LNCaP clone FGC (cell line): ENCODE measurements at regions not wholly inside any gene's neighbourhood (a gene's known extent, or its start where the extent isn't known, plus 50 kb on each side); places are given as distances from the start of the nearest gene placed in this dataset.

Source experiments
- DNase-seq: peaks from one replicate; pipeline ENCODE4 v3.0.0-alpha.2; 2011; ENCODE audit warnings: low read depth
- H3K4me3 ChIP-seq: 2 replicates; pipeline ENCODE4 v1.5.1; 2011; ENCODE audit warnings: mild to moderate bottlenecking, low read depth, low read length, control low read depth
- TF ChIP-seq, protein P1 (sequence below): IDR thresholded peaks from 2 replicates; pipeline ENCODE4 v1.5.1; 2012; ENCODE audit warnings: mild to moderate bottlenecking; ENCODE audit not compliant: control insufficient read depth, insufficient read depth; ENCODE audit errors: extremely low read depth

- H3K4me3 ChIP-seq, result no peak overlapping the region
- DNase-seq, result no peak
- TF ChIP-seq, protein P1, sequence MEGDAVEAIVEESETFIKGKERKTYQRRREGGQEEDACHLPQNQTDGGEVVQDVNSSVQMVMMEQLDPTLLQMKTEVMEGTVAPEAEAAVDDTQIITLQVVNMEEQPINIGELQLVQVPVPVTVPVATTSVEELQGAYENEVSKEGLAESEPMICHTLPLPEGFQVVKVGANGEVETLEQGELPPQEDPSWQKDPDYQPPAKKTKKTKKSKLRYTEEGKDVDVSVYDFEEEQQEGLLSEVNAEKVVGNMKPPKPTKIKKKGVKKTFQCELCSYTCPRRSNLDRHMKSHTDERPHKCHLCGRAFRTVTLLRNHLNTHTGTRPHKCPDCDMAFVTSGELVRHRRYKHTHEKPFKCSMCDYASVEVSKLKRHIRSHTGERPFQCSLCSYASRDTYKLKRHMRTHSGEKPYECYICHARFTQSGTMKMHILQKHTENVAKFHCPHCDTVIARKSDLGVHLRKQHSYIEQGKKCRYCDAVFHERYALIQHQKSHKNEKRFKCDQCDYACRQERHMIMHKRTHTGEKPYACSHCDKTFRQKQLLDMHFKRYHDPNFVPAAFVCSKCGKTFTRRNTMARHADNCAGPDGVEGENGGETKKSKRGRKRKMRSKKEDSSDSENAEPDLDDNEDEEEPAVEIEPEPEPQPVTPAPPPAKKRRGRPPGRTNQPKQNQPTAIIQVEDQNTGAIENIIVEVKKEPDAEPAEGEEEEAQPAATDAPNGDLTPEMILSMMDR, result no peak
Measured at GRCh38 chr15:38202361-38202760, 50.3 kb upstream of the SPRED1 start.
